NT2/D1 (cell line): ENCODE measurements at regions not wholly inside any gene's neighbourhood (a gene's known extent, or its start where the extent isn't known, plus 50 kb on each side); places are given as distances from the start of the nearest gene placed in this dataset.

Experiments
- DNase-seq: peaks from one replicate; pipeline ENCODE4 v3.0.0-alpha.2; 2011; ENCODE audit warnings: low read depth, low spot score
- H3K27me3 ChIP-seq: 2 replicates; pipeline ENCODE4 v1.6.0; 2011; ENCODE audit warnings: mild to moderate bottlenecking; ENCODE audit not compliant: insufficient read length, insufficient read depth
- H3K36me3 ChIP-seq: 2 replicates; pipeline ENCODE4 v1.6.1; 2011; ENCODE audit warnings: mild to moderate bottlenecking, low read length, mixed read lengths; ENCODE audit not compliant: insufficient read depth, insufficient read length
- H3K4me1 ChIP-seq: 2 replicates; pipeline ENCODE4 v1.5.1; 2011; ENCODE audit not compliant: insufficient read depth, insufficient read length
- H3K4me3 ChIP-seq: 2 replicates; pipeline ENCODE4 v1.5.1; 2011; ENCODE audit warnings: low read depth; ENCODE audit not compliant: insufficient read length
- H3K9ac ChIP-seq: 2 replicates; pipeline ENCODE4 v1.6.0; 2011; ENCODE audit warnings: low read depth; ENCODE audit not compliant: insufficient read length
- H3K9me3 ChIP-seq: 2 replicates; pipeline ENCODE4 v1.5.1; 2011; ENCODE audit warnings: mild to moderate bottlenecking, low read length; ENCODE audit not compliant: insufficient read depth
- SUZ12 ChIP-seq: IDR thresholded peaks from 2 replicates; pipeline ENCODE4 v1.6.1; 2011; ENCODE audit not compliant: insufficient read length, insufficient read depth; ENCODE audit errors: extremely low read depth
- YY1 ChIP-seq: IDR thresholded peaks from 2 replicates; pipeline ENCODE4 v1.6.1; 2011; ENCODE audit not compliant: insufficient read length, insufficient read depth
- ZNF274 ChIP-seq: IDR thresholded peaks from 2 replicates; pipeline ENCODE4 v1.6.1; 2011; ENCODE audit warnings: mild to moderate bottlenecking, low read depth, low read length

- Histone ChIP-seq H3K36me3 (no peaks in the 10 kb centered on the region), H3K9ac (no peak overlapping the region), H3K4me1 (peaks cover 10% of the 10 kb centered on the region), H3K4me3 (no peak overlapping the region), H3K27me3 (no peaks in the 10 kb centered on the region), H3K9me3 (peaks cover 49% of the 10 kb centered on the region)
- TF ChIP-seq YY1: no peak
- TF ChIP-seq ZNF274: no peak
- TF ChIP-seq SUZ12: no peak
- no peak for DNase-seq
Measured at GRCh38 chr20:51313358-51313827, 229.1 kb downstream of the NFATC2 start.

DNA sequence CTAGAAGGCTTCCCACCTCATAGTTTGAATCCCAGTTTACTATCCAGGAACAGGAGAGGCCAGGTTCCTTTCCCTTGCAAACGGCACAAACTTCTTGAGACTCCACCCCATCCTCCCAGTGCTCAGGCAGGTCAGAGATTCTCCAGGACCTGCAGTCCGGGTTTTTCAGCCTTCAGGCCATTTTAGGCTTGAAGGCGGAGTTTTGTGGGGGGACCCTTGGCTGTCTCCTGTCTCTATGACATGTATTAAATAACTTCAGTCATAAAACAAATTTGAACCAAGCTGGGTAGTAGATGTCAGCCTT lies 230.1 kb downstream of the NFATC2 start:
- DNase-seq: no peak
- Histone ChIP-seq H3K27me3 (no peaks in the 10 kb centered on the region), H3K4me1 (peaks cover 7% of the 10 kb centered on the region), H3K9me3 (peaks cover 49% of the 10 kb centered on the region), H3K36me3 (no peaks in the 10 kb centered on the region), H3K9ac (no peak overlapping the region), H3K4me3 (no peak overlapping the region)
- TF ChIP-seq ZNF274 (no peak), SUZ12 (no peak), YY1 (no peak)

- TF ChIP-seq SUZ12: no peak
- TF ChIP-seq ZNF274: no peak
- TF ChIP-seq YY1: no peak
- H3K4me1 ChIP-seq: peaks cover 9% of the 10 kb centered on the region
- no peaks in the 10 kb centered on the region for H3K36me3 ChIP-seq
- peak; percentile 90 for DNase-seq
- no peak overlapping the region for H3K9ac ChIP-seq
- no peaks in the 10 kb centered on the region for H3K27me3 ChIP-seq
- no peak overlapping the region for H3K4me3 ChIP-seq
- peaks cover 49% of the 10 kb centered on the region for H3K9me3 ChIP-seq
Measured at GRCh38 chr20:51311636-51312479, 230.7 kb downstream of the NFATC2 start.

DNA sequence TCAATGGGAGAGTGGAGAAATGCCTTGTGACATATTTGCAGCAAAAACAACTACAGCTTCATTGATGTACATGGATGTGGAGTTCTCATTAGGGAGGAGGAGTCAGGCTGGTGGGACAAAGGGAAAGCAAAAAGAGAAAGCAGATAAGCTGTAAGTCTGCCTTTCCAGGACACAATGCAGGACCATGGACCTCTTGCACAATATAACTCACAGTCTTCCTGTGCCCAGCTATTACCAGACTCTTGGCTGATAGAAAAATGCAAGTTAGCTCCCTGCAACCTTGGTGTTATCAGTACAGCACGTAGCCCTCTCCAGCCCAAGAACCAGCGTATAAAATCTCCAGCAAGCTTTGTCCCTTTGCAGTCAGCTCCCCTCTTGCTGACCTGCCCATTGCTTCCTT lies 232.3 kb downstream of the NFATC2 start:
- Histone ChIP-seq H3K9me3 (peaks cover 36% of the 10 kb centered on the region), H3K4me1 (peaks cover 21% of the 10 kb centered on the region), H3K27me3 (no peaks in the 10 kb centered on the region), H3K4me3 (no peak overlapping the region), H3K9ac (no peak overlapping the region), H3K36me3 (no peaks in the 10 kb centered on the region)
- DNase-seq: no peak
- TF ChIP-seq SUZ12: no peak
- no peak for TF ChIP-seq YY1
- TF ChIP-seq ZNF274: no peak

DNA sequence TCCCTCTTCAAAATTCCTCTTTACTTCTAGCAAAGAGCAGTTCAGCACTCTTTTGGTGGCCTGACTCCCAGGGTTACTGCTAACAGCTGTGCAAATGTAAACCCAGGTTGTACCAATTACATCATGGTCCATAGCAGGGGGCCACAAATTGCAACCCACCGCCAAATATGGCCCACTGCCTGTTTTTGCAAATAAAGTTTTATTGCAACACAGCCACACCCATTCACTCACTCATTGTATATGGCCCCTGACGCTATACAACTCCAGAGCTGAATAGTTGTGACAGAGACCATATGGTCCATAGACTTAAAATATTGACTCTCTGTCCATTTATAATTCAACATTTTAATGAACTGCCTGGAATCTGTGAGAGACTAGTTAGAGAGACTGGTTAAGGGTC lies 233.4 kb downstream of the NFATC2 start:
- no peak overlapping the region for H3K4me3 ChIP-seq
- TF ChIP-seq YY1: no peak
- peaks cover 47% of the 10 kb centered on the region for H3K9me3 ChIP-seq
- peaks cover 27% of the 10 kb centered on the region for H3K4me1 ChIP-seq
- no peak for DNase-seq
- H3K9ac ChIP-seq: no peak overlapping the region
- no peaks in the 10 kb centered on the region for H3K27me3 ChIP-seq
- H3K36me3 ChIP-seq: no peaks in the 10 kb centered on the region

DNA sequence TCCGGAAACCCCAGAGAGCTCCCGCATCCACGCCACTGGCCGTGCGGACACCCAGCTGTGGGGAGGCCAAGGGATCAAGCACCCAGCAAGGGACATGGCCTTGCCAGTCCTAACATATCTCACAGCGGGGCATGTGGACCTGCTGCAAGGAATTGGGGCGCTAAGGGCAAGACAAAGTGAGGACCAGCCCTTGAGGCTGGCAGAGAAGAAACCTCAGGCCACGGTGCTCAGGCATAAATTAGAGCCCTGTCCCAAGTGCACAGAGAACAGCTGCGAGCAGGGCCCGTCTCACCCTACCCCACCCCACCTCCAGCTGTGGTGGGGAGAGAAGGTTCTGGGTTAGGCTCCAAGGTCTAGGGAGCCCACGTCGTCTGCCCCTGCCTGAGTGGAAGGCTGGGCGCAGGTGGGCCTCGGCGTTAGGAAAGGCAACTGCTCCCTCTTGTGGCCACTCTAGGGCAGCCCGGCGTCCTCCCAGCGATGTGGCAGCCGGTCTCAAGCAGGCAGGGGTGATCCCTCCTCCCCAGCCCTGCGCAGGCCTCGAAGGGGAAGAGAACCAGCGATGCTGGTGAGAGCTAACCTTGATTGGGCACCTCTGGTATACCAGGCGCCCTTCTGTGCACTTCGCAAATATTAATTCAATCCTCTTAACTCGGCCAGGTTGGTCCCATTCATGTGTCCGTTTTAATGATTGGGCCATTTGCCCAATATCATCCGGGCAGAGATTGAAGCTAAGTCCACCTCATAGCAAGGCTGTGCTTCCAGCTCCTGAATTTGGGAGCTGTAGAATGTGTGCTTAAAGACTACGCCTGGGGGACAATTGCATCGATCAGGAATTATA lies 235.8 kb downstream of the NFATC2 start:
- H3K27me3 ChIP-seq: no peaks in the 10 kb centered on the region
- H3K36me3 ChIP-seq: no peaks in the 10 kb centered on the region
- TF ChIP-seq SUZ12 (no peak), YY1 (no peak), ZNF274 (no peak)
- peak overlapping the region; percentile 72 for H3K9ac ChIP-seq
- no peak overlapping the region for H3K4me3 ChIP-seq
- peaks cover 55% of the 10 kb centered on the region for H3K9me3 ChIP-seq
- peaks cover 25% of the 10 kb centered on the region for H3K4me1 ChIP-seq
- peak; percentile 79 for DNase-seq

- no peak for DNase-seq
- Histone ChIP-seq H3K36me3 (no peaks in the 10 kb centered on the region), H3K27me3 (no peaks in the 10 kb centered on the region), H3K9me3 (peaks cover 56% of the 10 kb centered on the region), H3K4me1 (peaks cover 25% of the 10 kb centered on the region), H3K9ac (peak overlapping the region; percentile 72), H3K4me3 (no peak overlapping the region)
- TF ChIP-seq SUZ12: no peak
- TF ChIP-seq YY1: no peak
- TF ChIP-seq ZNF274: no peak
Measured at GRCh38 chr20:51306081-51306480, 236.4 kb downstream of the NFATC2 start.
